ENCODE measurements at regions not wholly inside any gene's neighbourhood (a gene's known extent, or its start where the extent isn't known, plus 50 kb on each side); places are given as distances from the start of the nearest gene placed in this dataset.

GRCh38 chr4:96730432-96730831 lies 890.5 kb downstream of the PDHA2 start:
- Histone ChIP-seq H3K27ac (ENCODE audit: low read depth, low read length, poor library complexity, severe bottlenecking) (no peak overlapping the region), H3K4me3 (ENCODE audit: low read depth, low read length, poor library complexity, severe bottlenecking) (no peak overlapping the region), H3K27me3 (replicated peaks; ENCODE audit: insufficient read depth, low read depth, low read length, poor library complexity) (no peaks in the 10 kb centered on the region), H3K4me1 (ENCODE audit: insufficient read depth, low read length, poor library complexity, severe bottlenecking) (no peaks in the 10 kb centered on the region), H3K36me3 (ENCODE audit: insufficient read depth, low read length, poor library complexity, severe bottlenecking) (no peaks in the 10 kb centered on the region), H3K9me3 (ENCODE audit: low read depth, low read length, poor library complexity, severe bottlenecking) (no peaks in the 10 kb centered on the region)
- intact Hi-C loops (cut with micrococcal nuclease; ENCODE audit: unreplicated experiment) = no loop called here
- CTCF ChIA-PET = no interaction called here
- BruUV-seq (replicated peaks) = no TSS peak
- POLR2A ChIA-PET (ENCODE audit: low non-redundant PET) = no interaction called here
- TF ChIP-seq EZH2 (IDR thresholded peaks at IDR 0.05; ENCODE audit: borderline replicate concordance, low read depth, low read length, poor library complexity, severe bottlenecking) = no peak
- TF ChIP-seq CTCF (conservative IDR thresholded peaks at IDR 0.05; ENCODE audit: low read depth, low read length) = no peak
- DNase-seq (ENCODE audit: low spot score) = no peak

- no TSS peak for BruUV-seq (replicated peaks)
- no peak for TF ChIP-seq EZH2 (IDR thresholded peaks at IDR 0.05; ENCODE audit: borderline replicate concordance, low read depth, low read length, poor library complexity, severe bottlenecking)
- TF ChIP-seq CTCF (conservative IDR thresholded peaks at IDR 0.05; ENCODE audit: low read depth, low read length) = no peak
- intact Hi-C loops (cut with micrococcal nuclease; ENCODE audit: unreplicated experiment) = no loop called here
- Histone ChIP-seq H3K27ac (ENCODE audit: low read depth, low read length, poor library complexity, severe bottlenecking) (no peak overlapping the region), H3K4me1 (ENCODE audit: insufficient read depth, low read length, poor library complexity, severe bottlenecking) (no peaks in the 10 kb centered on the region), H3K27me3 (replicated peaks; ENCODE audit: insufficient read depth, low read depth, low read length, poor library complexity) (no peaks in the 10 kb centered on the region), H3K9me3 (ENCODE audit: low read depth, low read length, poor library complexity, severe bottlenecking) (no peaks in the 10 kb centered on the region), H3K4me3 (ENCODE audit: low read depth, low read length, poor library complexity, severe bottlenecking) (no peak overlapping the region), H3K36me3 (ENCODE audit: insufficient read depth, low read length, poor library complexity, severe bottlenecking) (no peaks in the 10 kb centered on the region)
- DNase-seq (ENCODE audit: low spot score) = peak; percentile 63
- POLR2A ChIA-PET (ENCODE audit: low non-redundant PET) = no interaction called here
- CTCF ChIA-PET = no interaction called here
Observed at GRCh38 chr4:96736352-96736889, 896.5 kb downstream of the PDHA2 start.

GRCh38 chr4:96739101-96739500 lies 899.2 kb downstream of the PDHA2 start:
- no TSS peak for BruUV-seq (replicated peaks)
- POLR2A ChIA-PET (ENCODE audit: low non-redundant PET) = no interaction called here

More at GRCh38 chr4:96739101-96739500, 899.2 kb downstream of the PDHA2 start:
- H3K27me3 ChIP-seq (replicated peaks; ENCODE audit: insufficient read depth, low read depth, low read length, poor library complexity) = no peaks in the 10 kb centered on the region
- H3K27ac ChIP-seq (ENCODE audit: low read depth, low read length, poor library complexity, severe bottlenecking) = no peak overlapping the region
- no peak overlapping the region for H3K4me3 ChIP-seq (ENCODE audit: low read depth, low read length, poor library complexity, severe bottlenecking)
- H3K4me1 ChIP-seq (ENCODE audit: insufficient read depth, low read length, poor library complexity, severe bottlenecking) = no peaks in the 10 kb centered on the region
- DNase-seq (ENCODE audit: low spot score) = no peak
- intact Hi-C loops (cut with micrococcal nuclease; ENCODE audit: unreplicated experiment) = no loop called here
- TF ChIP-seq EZH2 (IDR thresholded peaks at IDR 0.05; ENCODE audit: borderline replicate concordance, low read depth, low read length, poor library complexity, severe bottlenecking) (no peak), CTCF (conservative IDR thresholded peaks at IDR 0.05; ENCODE audit: low read depth, low read length) (no peak)
- CTCF ChIA-PET = no interaction called here
- H3K36me3 ChIP-seq (ENCODE audit: insufficient read depth, low read length, poor library complexity, severe bottlenecking) = no peaks in the 10 kb centered on the region
- H3K9me3 ChIP-seq (ENCODE audit: low read depth, low read length, poor library complexity, severe bottlenecking) = no peaks in the 10 kb centered on the region

All from A673 (cell line).